Neural progenitor cell (in vitro differentiated cells): ENCODE measurements at regions not wholly inside any gene's neighbourhood (a gene's known extent, or its start where the extent isn't known, plus 50 kb on each side); places are given as distances from the start of the nearest gene placed in this dataset.
A peak's percentile ranks its signal among the peaks of the same experiment; 100 is the strongest.

Experiments
- DNase-seq: peaks from one replicate; pipeline ENCODE4 v3.0.0-alpha.2; 2016; ENCODE audit warnings: low spot score
- H2AFZ ChIP-seq: fragments of 200-600 bp; sonication (generic); replicated peaks from 2 replicates; pipeline ENCODE4 v1.6.1; 2016; ENCODE audit warnings: antibody characterized with exemption
- H3F3A ChIP-seq: fragments of 200-600 bp; sonication (generic); 2 replicates; pipeline ENCODE4 v1.6.1; 2016; ENCODE audit warnings: antibody characterized with exemption, low read depth
- H3K27ac ChIP-seq: fragments of 200-600 bp; sonication (generic); 2 replicates; pipeline ENCODE4 v1.5.1; 2016; ENCODE audit warnings: mild to moderate bottlenecking
- H3K27me3 ChIP-seq: fragments of 200-600 bp; sonication (generic); 2 replicates; pipeline ENCODE4 v1.6.1; 2016; ENCODE audit warnings: mild to moderate bottlenecking, moderate library complexity
- H3K36me3 ChIP-seq: fragments of 200-600 bp; sonication (generic); 2 replicates; pipeline ENCODE4 v1.5.1; 2016
- H3K4me1 ChIP-seq: fragments of 200-600 bp; sonication (generic); 2 replicates; pipeline ENCODE4 v1.6.1; 2016; ENCODE audit warnings: mixed run types
- H3K4me2 ChIP-seq: fragments of 200-600 bp; sonication (generic); 2 replicates; pipeline ENCODE4 v1.6.1; 2016
- H3K4me3 ChIP-seq: fragments of 200-600 bp; sonication (generic); 2 replicates; pipeline ENCODE4 v1.5.1; 2016
- H3K79me2 ChIP-seq: fragments of 200-600 bp; sonication (generic); 2 replicates; pipeline ENCODE4 v1.6.1; 2016; ENCODE audit warnings: low read depth
- H3K9ac ChIP-seq: fragments of 200-600 bp; sonication (generic); 2 replicates; pipeline ENCODE4 v1.6.1; 2016
- H3K9me3 ChIP-seq: fragments of 200-600 bp; sonication (generic); 2 replicates; pipeline ENCODE4 v1.5.1; 2016; ENCODE audit warnings: low read depth
- H4K20me1 ChIP-seq: fragments of 200-600 bp; sonication (generic); 2 replicates; pipeline ENCODE4 v1.6.1; 2016; ENCODE audit warnings: low read depth
- H3K27ac Mint-ChIP-seq: 3 replicates; pipeline ENCODE4 v1.8.0; 2021; ENCODE audit warnings: mixed read lengths
- H3K27me3 Mint-ChIP-seq: 2 replicates; pipeline ENCODE4 v1.8.0; 2022; ENCODE audit warnings: low read depth, mild to moderate bottlenecking, inconsistent platforms, moderate library complexity, mixed read lengths; ENCODE audit not compliant: insufficient read depth
- H3K36me3 Mint-ChIP-seq: 3 replicates; pipeline ENCODE4 v1.8.0; 2021; ENCODE audit warnings: mixed read lengths
- H3K4me1 Mint-ChIP-seq: 3 replicates; pipeline ENCODE4 v1.8.0; 2021; ENCODE audit warnings: mixed read lengths
- H3K4me3 Mint-ChIP-seq: 3 replicates; pipeline ENCODE4 v1.8.0; 2021; ENCODE audit warnings: mild to moderate bottlenecking, moderate library complexity, mixed read lengths
- H3K9me3 Mint-ChIP-seq: 3 replicates; pipeline ENCODE4 v1.8.0; 2020; ENCODE audit warnings: mixed read lengths
- EZH2 ChIP-seq: fragments of 200-600 bp; sonication (generic); IDR thresholded peaks from 2 replicates; pipeline ENCODE4 v1.6.1; 2017; ENCODE audit warnings: antibody characterized with exemption, mild to moderate bottlenecking, moderate library complexity
- EZH2phosphoT487 ChIP-seq: fragments of 200-600 bp; sonication (generic); IDR thresholded peaks from 2 replicates; pipeline ENCODE4 v1.6.1; 2017; ENCODE audit warnings: antibody characterized with exemption
- TF ChIP-seq, protein P1 (sequence below): fragments of 200-600 bp; sonication (generic); IDR thresholded peaks from 2 replicates; pipeline ENCODE4 v1.5.1; 2017; ENCODE audit warnings: antibody characterized with exemption, mild to moderate bottlenecking

DNA sequence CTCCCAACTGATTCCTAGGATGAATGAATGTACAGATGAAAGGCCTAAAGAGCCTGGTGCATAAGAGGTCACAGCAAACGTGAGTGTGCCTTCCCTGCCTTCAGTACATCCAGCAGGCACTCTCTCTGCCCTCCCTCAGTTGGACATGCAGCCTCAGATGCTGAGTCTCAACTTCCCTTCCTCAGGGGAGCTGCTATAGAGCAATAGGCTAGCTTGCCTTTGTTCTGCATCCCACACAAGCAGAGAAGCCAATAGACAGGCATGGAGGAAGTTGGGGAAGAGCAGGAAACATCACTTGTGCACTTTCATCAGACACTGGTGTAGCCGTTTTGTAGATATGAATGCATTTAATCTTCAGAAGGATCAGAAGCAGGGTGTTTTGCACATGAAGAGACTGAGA is 147.5 kb upstream of the THBS1 start:
- Histone ChIP-seq H3K36me3 (no peaks in the 10 kb centered on the region), H3K4me3 (no peak overlapping the region), H3K4me1 (peaks cover 6% of the 10 kb centered on the region), H3K79me2 (no peaks in the 10 kb centered on the region), H4K20me1 (no peaks in the 10 kb centered on the region), H3K27me3 (no peaks in the 10 kb centered on the region), H3K4me2 (no peak overlapping the region), H3K9ac (no peak overlapping the region), H3F3A (no peaks in the 10 kb centered on the region), H3K27ac (no peak overlapping the region), H2AFZ (peak overlapping the region; percentile 3), H3K9me3 (no peaks in the 10 kb centered on the region)
- peaks cover 20% of the 10 kb centered on the region for H3K4me1 Mint-ChIP-seq
- TF ChIP-seq, protein P1, sequence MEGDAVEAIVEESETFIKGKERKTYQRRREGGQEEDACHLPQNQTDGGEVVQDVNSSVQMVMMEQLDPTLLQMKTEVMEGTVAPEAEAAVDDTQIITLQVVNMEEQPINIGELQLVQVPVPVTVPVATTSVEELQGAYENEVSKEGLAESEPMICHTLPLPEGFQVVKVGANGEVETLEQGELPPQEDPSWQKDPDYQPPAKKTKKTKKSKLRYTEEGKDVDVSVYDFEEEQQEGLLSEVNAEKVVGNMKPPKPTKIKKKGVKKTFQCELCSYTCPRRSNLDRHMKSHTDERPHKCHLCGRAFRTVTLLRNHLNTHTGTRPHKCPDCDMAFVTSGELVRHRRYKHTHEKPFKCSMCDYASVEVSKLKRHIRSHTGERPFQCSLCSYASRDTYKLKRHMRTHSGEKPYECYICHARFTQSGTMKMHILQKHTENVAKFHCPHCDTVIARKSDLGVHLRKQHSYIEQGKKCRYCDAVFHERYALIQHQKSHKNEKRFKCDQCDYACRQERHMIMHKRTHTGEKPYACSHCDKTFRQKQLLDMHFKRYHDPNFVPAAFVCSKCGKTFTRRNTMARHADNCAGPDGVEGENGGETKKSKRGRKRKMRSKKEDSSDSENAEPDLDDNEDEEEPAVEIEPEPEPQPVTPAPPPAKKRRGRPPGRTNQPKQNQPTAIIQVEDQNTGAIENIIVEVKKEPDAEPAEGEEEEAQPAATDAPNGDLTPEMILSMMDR: no peak
- no peak for TF ChIP-seq EZH2
- no peak for TF ChIP-seq EZH2phosphoT487
- DNase-seq: no peak
- H3K27ac Mint-ChIP-seq: no peak overlapping the region
- no peaks in the 10 kb centered on the region for H3K9me3 Mint-ChIP-seq
- H3K4me3 Mint-ChIP-seq: no peak overlapping the region
- H3K27me3 Mint-ChIP-seq: peaks cover 5% of the 10 kb centered on the region
- H3K36me3 Mint-ChIP-seq: no peaks in the 10 kb centered on the region

DNA sequence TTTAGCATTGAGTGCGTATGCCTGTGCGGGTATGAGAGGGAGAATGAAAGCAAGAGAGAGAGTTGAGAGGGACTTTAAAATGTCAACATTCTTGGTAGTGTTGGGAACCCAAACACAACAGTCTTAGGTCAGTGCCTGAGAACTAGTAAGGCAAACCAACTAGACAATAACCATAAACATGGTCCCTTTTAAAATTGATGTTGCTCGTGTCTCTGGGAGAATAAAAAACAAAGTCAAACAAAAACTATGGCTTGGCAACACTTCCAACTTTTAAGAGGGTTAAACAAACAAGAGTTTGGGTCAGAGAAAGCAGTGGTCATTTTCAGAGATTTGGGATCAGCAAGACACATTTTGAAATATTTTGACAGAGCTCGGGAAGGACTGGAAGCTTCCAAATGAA is 146.7 kb upstream of the THBS1 start:
- no peak overlapping the region for H3K4me3 Mint-ChIP-seq
- no peaks in the 10 kb centered on the region for H3K9me3 ChIP-seq
- peaks cover 5% of the 10 kb centered on the region for H3K27me3 Mint-ChIP-seq
- no peaks in the 10 kb centered on the region for H3K27me3 ChIP-seq
- no peaks in the 10 kb centered on the region for H3K79me2 ChIP-seq
- H3K9ac ChIP-seq: no peak overlapping the region
- H4K20me1 ChIP-seq: no peaks in the 10 kb centered on the region
- no peak overlapping the region for H3K4me3 ChIP-seq
- no peaks in the 10 kb centered on the region for H3K9me3 Mint-ChIP-seq
- no peaks in the 10 kb centered on the region for H3K36me3 Mint-ChIP-seq
- peaks cover 20% of the 10 kb centered on the region for H3K4me1 Mint-ChIP-seq
- H3K27ac ChIP-seq: no peak overlapping the region
- no peak for DNase-seq
- no peak overlapping the region for H3K4me2 ChIP-seq
- H3K36me3 ChIP-seq: no peaks in the 10 kb centered on the region
- TF ChIP-seq, protein P1: no peak
- no peak for TF ChIP-seq EZH2
- TF ChIP-seq EZH2phosphoT487: no peak
- H3K27ac Mint-ChIP-seq: no peak overlapping the region
- H3F3A ChIP-seq: no peaks in the 10 kb centered on the region
- H2AFZ ChIP-seq: no peak overlapping the region
- H3K4me1 ChIP-seq: peaks cover 6% of the 10 kb centered on the region

DNA sequence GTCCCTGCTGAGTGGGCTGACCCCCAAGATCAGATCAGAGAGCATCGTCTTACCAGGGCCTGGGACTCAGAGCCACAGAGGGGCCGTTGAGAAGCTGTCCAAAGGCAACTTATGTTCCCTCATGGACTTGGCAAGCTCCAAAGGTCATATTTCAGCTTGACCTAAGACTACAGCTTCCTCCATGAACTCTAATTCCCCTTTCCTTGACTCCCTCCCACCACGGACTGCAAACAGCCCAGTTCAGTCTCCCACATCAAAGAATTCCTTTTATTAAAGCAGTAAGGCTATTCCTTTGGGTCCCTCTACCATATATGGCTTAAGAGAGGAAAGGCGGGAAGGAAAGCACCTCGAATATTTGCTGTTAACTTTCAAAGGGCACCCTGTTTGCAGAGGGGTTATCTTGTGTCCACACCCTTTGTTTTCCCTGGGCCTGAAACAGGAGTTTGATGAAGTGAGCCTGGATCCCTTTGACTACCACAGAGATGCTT is 146.1 kb upstream of the THBS1 start:
- H3K27ac ChIP-seq: no peak overlapping the region
- no peaks in the 10 kb centered on the region for H3F3A ChIP-seq
- DNase-seq: no peak
- H4K20me1 ChIP-seq: no peaks in the 10 kb centered on the region
- peaks cover 6% of the 10 kb centered on the region for H3K4me1 ChIP-seq
- TF ChIP-seq, protein P1: no peak
- no peak for TF ChIP-seq EZH2phosphoT487
- no peak for TF ChIP-seq EZH2
- H3K4me3 Mint-ChIP-seq: no peak overlapping the region
- H3K9me3 Mint-ChIP-seq: no peaks in the 10 kb centered on the region
- H3K36me3 ChIP-seq: no peaks in the 10 kb centered on the region
- H3K27me3 ChIP-seq: no peaks in the 10 kb centered on the region
- no peak overlapping the region for H2AFZ ChIP-seq
- H3K36me3 Mint-ChIP-seq: no peaks in the 10 kb centered on the region
- peaks cover 20% of the 10 kb centered on the region for H3K4me1 Mint-ChIP-seq
- no peak overlapping the region for H3K4me2 ChIP-seq
- no peak overlapping the region for H3K27ac Mint-ChIP-seq
- H3K27me3 Mint-ChIP-seq: peaks cover 5% of the 10 kb centered on the region
- no peaks in the 10 kb centered on the region for H3K79me2 ChIP-seq
- no peak overlapping the region for H3K4me3 ChIP-seq
- H3K9me3 ChIP-seq: no peaks in the 10 kb centered on the region
- H3K9ac ChIP-seq: no peak overlapping the region
